ENCODE measurements at regions not wholly inside any gene's neighbourhood (a gene's known extent, or its start where the extent isn't known, plus 50 kb on each side); places are given as distances from the start of the nearest gene placed in this dataset.

DNA sequence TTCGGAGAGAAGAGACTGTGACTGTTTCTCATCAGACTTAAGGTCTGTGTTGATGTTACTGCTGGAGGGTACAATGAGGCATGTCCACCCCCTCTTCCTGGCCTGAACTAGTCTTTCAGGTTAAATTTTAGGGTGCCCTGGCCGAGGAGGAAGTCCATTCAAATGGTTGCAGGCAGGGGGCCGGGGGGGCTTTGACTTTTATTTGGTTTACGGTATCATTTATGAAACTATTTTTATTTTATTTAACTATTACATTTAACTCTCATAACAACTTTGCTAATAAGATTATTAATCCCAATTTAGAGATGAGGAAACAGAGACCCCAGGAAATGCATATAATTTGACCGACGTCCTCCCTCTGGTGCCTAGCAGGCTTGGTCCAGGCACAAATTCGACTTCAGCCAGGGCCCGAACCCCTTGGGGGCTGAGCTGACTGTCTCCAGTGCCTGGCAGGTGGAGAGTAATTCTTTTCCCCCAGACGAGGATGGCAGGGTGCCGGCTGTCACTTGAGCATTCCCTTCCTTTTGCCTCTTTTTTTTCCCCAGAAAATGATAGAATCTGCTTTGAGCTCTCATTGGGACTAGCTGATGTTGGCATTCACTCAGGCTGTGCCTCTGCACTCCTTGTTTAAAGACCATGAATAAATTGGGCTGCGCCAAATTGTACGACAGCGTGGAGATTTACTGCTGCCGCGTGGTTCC lies 255.3 kb upstream of the SALL3 start:
- no peak for DNase-seq (ENCODE audit: extremely low read depth in 1 of 2, low read depth in 1 of 2)

DNA sequence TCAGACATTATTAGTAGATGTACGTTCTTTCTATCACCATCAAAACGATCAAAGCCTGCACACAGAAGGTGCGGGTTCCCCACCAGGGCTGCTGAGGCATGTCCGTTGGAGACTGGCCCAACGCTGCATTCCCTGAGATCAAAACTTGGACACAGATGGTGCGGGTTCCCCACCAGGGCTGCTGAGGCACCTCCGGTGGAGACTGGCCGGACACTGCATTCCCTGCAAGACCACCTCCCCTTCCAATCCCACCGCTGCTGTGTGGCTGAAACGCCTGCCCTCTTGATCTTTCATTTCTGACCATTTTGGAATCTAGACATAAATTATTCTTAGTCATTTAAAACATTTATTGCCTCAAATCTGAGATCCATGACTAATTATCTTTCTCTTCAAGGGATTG lies 254.2 kb upstream of the SALL3 start:
- DNase-seq (ENCODE audit: extremely low read depth in 1 of 2, low read depth in 1 of 2): no peak

- DNase-seq (ENCODE audit: extremely low read depth in 1 of 2, low read depth in 1 of 2): no peak
Measured at GRCh38 chr18:78726326-78727056, 253.1 kb upstream of the SALL3 start.

- no peak for DNase-seq (ENCODE audit: extremely low read depth in 1 of 2, low read depth in 1 of 2)
Measured at GRCh38 chr18:78727057-78727739, 252.4 kb upstream of the SALL3 start.

- no peak for DNase-seq (ENCODE audit: extremely low read depth in 1 of 2, low read depth in 1 of 2)
Measured at GRCh38 chr18:78727877-78728783, 251.5 kb upstream of the SALL3 start.

DNA sequence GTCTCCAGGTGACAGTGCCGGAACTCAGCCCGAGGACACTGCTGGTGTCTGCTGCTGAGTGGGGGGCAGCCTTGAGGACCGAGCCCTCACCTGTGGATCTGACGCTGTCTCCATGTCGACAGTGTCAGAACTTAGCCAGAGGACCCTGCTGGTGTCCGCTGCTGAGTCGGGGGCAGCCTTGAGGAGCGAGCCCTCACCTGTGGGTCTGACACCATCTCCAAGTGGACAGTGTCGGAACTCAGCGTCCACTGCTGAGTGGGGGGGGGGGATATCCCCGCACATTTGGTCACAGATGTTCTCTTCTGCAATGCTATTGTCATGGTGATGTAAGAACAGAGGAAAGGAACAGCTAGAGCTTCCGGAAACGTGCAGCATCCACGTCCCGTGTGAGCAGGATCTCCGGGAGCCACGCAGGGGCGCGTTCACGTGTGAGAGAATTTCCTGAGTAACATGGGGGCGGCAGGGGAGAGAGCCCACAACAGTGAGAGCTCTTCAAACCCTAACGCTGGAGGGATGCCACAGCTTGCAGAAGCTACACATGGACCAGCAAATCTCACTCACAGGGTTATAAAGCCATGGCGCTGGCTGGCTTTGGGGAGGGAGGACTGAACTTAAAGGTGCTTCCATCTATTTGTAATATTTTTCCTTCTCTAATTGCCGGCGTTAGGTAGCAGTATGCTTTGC lies 250.7 kb upstream of the SALL3 start:
- no peak for DNase-seq (ENCODE audit: extremely low read depth in 1 of 2, low read depth in 1 of 2)

GRCh38 chr18:78730546-78730945 lies 249.1 kb upstream of the SALL3 start:
- DNase-seq (ENCODE audit: extremely low read depth in 1 of 2, low read depth in 1 of 2): no peak

DNA sequence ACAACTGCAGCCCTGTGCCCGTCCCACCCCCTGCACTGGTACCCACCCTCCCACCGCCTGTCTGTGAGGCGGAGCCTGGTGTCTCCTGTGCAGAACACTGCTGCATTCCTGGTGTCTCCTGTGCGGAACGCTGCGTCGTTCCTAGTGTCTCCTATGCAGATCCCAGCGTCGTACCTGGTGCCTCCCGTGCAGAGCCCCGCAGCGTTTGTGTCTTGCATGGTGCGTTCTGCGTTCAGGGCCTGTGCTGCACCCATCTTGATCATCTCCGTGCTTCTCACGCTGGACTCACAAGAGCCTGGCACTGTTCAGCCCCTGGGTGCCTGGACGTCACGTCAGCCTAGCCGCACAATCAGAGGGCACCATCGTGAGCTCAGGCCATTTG lies 248.6 kb upstream of the SALL3 start:
- no peak for DNase-seq (ENCODE audit: extremely low read depth in 1 of 2, low read depth in 1 of 2)

DNA sequence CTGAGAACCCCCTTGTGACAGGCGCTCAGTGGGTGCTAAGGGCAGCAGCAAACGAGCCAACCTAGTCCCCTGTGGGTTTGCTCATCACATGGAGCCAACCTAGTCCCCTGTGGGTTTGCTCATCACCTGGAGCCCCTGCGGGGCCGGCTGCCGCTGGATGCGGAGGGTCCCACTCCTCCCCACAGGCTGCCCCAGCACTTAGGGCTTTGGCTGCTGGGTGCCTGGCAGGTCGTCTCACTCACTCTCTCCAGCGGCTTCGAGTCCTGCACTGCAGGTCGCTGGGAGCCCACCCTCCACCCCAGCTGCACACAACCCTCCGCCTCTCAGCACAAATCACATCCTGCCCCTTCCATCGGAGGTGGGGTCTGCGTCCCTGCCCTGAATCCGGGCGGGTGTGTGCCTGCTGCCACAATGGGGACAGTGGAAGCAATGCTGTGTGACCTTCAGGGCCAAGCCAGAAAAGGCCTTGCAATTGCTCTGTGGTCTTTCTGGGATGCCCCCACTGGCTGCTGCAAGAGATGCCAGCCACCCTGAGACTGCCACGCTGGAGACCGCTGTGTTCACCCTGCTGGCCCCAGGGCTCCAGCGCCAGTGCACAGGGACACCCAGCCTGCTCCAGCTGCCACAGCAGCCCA lies 248.1 kb upstream of the SALL3 start:
- DNase-seq (ENCODE audit: extremely low read depth in 1 of 2, low read depth in 1 of 2): no peak

DNA sequence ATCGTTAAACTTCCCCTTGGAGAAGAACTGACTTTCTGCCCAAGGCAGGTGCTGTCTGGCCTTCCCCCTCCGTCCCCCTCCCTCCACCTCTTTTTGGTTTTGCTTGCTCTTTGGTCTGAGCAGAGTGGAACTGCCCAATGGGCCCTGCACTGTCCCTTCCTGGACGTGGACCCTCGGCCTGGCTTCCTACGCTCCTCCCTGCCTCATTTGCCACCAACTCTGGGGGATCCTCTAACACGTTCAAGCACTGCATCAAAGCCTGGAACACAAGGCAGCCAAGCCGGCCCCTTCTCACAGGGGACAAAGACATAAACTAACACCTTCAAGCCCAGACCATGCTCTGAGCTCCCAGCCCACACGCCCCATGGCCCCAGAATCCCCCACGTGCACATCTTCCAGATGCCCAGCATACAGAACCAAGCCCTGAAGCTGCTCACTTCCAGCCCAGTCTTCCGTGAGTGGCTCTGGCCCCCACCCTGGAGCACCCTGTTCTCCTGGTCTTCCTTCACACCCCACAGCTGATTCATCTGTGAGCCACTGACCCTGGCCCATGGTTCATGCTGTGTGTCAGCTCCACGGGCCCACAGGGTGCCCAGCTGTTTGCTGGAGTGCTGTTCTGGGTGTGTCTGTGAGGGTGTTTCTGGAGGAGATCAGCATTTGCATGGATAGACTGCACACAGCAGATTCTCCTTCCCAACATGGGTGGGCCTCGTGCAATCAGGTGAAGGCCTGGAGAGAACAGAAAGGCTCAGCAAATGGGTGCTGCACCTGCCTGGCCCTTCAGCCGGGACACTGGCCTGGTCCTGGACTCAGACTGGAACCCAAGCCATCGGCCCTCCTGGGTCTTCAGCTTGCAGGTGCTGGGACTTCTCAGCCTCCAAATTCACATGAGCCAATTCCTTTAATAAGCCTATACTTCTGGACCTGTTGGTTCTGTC lies 247.1 kb upstream of the SALL3 start:
- DNase-seq (ENCODE audit: extremely low read depth in 1 of 2, low read depth in 1 of 2): no peak

DNA sequence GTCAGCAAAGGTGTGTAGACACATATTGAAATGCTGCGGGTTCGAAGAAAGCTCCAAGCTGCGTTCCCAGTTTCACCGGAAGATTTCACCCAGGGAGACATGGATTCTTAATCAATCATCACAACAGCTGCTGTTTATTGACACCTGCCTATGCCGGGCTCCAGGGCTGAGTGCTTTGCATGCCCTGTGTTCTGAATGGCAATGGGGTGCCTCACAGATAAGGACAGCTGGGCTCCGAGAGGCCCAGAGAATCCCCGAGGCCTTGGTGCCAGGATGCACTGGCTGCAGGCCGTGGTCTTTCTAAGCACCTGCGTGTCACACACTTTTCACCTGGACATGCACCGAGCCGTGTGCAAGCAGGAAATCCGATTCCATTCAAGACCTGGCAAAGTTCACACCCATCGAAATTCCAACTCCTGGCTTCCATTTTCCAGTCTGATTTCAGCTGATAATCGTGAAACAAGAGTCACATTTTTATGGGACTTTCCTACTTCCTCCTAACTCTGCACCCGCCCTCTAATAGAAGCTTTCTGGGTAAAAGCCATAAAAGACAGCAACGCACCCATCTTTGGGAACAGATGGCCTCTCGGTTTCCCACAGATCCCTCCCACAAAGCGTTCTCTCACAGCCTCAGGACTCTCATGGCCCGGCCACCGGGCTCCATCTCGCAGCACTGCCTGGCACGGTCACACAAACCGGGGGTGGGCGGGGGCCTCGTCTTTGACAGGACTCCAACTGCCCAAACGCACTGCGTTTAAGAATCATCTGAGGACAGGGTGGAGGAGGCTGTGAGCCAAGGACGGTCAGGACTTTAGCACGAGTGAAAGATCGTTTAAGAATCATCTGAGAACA lies 245.6 kb upstream of the SALL3 start:
- no peak for DNase-seq (ENCODE audit: extremely low read depth in 1 of 2, low read depth in 1 of 2)

GRCh38 chr18:78734614-78734945 lies 245.0 kb upstream of the SALL3 start:
- DNase-seq (ENCODE audit: extremely low read depth in 1 of 2, low read depth in 1 of 2): no peak

DNA sequence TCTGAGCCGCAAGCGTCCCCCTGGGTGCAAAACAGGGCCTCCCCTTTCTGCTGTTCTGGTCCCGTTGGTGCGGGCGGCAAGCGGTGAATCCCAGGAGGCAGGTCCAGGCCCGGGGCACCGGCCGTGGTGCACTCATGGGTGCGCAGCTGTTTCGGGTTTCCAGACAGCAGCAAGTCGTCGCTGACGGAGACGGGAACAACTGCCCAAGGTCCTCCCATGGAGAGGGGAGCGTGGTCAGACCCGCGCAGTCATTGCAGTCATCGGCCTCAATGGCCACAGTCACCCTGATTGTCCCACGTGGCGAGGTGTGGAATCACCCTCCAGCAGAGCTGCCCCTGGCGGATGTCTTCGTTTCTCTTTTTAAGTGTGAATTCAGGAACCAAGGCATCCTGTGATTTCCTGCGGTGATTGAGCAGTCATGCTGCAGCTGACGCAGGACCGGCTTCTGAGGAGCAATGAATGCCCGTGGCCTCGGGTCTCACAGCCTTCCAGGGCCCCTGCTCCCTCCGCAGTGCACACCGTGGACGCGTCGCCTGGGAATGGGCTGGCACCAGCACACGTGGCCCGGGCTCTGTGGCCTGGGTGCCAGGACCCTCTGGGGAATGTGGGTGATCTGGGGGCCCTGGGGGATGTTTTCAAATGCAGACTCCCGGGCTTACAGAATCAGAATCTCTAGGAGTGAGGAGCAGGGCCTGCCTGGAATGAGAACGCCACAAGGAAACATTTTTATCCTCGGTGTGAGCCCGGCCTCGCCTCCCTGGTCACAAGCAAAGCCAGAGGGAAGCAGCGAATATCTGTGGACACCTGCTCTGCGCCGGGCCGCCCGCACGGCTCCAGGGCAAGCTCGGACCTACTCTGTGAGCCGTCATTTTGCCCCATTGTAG lies 244.2 kb upstream of the SALL3 start:
- DNase-seq (ENCODE audit: extremely low read depth in 1 of 2, low read depth in 1 of 2): no peak

- DNase-seq (ENCODE audit: extremely low read depth in 1 of 2, low read depth in 1 of 2): no peak
Measured at GRCh38 chr18:78736015-78736690, 243.5 kb upstream of the SALL3 start.

- DNase-seq (ENCODE audit: extremely low read depth in 1 of 2, low read depth in 1 of 2): no peak
Measured at GRCh38 chr18:78737006-78737915, 242.4 kb upstream of the SALL3 start.

All from activated CD8-positive, alpha-beta memory T cell treated with anti-CD3 and anti-CD28 coated beads for 1 hour (primary cell).